GM21515 (cell line): ENCODE measurements at regions not wholly inside any gene's neighbourhood (a gene's known extent, or its start where the extent isn't known, plus 50 kb on each side); places are given as distances from the start of the nearest gene placed in this dataset.

ENCODE experiments used
- ATAC-seq: cut with Tn5 transposase; IDR thresholded peaks from one replicate; pipeline ENCODE4 v1.9.1; 2021; ENCODE audit not compliant: unreplicated experiment

DNA sequence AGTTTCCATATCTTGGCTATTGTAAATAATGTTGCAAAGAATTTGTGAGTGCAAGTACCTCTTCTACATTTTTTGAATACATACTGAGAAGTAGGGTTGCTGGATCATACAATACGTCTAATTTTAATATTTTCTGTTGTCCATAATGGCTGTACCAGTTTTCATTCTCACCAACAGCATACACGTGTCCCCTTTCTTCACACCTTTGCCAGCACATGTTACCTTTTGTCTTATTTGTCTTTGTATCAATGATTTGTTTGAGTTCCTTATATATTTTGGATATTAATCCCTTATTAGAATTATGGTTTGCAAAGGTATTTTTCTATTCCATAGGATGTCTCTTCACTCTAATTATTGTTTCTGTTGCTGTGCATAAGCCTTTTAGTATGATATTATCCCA lies 904.3 kb downstream of the METTL15 start:
- ATAC-seq: no peak

DNA sequence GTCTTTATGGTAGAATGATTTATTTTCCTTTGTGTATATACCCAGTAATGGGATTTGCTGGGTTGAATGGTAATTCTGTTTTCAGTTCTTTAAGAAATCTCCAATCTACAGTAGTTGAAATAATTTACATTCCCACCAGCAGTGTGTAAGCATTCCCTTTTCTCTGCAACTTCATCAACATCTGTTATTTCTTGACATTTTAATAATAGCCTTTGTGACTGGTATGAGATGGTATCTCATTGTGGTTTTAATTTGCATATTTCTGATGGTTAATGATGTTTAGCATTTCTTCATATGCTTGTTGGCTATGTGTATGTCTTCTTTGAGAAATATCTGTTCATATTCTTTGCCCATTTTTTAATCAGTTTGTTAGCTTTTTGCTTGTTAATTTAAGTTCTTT lies 901.2 kb downstream of the METTL15 start:
- ATAC-seq: no peak

DNA sequence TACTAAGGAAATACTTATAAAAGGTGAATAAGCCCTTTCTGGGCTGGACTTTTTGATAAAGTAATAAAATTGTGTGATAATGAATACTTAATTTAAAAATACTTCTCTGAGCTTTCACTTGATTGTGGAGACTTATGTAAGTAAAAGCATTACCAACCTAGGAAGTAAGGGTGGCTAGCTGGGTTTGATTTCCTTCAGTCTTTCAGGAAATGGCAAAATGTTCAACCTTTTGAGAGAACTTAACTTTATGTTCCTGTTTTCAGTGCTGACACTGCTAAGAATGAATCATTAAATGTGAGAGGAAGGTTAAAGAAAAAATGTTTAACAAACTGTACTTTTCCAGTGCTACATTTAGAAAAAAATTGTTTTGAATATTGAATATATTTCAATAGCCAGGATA lies 900.3 kb downstream of the METTL15 start:
- no peak for ATAC-seq

DNA sequence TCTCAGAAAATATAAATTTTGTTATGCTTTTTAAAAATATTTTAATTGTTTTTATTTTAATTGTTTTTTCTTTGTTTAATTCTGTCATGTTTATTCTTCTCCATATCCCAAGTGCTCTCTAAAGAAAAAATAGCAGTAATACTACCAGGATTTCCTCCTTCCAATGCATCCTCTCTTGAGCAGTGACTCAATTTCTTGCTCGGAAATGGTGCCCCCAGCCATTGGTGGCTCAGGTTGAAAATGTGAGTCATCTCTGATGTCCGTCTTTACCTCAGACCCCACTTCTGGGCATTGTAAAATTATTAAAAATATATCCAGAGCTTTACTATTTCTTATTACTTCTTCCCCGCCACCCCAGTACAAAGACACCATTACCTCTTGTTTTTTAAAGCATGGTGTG lies 898.5 kb downstream of the METTL15 start:
- no peak for ATAC-seq

DNA sequence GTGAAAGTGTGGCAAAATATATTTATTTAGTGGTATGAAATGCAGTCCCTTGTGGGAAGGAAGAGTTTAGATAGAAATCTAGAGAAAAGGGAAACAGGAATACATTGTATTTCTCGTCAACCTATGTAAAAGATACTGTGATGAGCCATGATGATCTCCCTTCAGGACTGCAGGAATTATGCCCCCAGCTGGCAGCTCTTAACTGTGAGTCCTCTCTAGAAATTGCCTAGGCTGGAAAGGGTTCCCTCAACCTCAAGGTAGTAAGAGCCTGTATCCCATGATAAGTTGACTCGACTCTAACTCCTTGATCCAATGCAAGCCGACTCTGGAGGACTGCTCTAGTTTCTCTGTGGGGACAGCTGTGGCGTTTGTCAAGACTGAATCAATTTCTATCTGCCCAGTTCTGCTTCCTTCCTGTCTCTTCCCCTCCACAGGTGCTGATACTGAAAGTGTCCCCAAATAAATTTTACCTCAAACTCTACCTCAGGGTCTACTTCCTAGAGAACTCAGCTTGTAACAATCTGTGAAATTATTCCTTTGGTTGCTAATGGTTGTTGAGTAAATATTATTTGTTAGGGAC lies 897.3 kb downstream of the METTL15 start:
- no peak for ATAC-seq

DNA sequence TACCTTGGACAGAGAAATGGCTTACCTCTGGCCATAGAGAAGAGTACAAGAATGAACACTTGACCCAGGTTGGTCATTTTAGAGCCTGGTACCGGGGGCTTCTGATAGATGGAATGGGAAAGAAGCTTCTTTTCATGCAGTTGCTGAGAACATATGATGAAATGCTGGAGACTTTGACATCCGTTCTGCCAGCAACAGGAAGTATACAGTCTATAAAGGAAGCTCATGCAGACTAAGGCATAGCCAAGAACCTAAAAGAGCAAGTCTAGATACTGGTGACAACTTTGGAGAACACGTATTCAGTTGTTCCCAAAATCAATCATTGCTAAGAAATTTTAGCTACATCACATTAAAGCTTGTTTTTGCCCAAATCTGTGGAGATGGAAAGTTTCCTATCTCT lies 894.6 kb downstream of the METTL15 start:
- ATAC-seq: no peak

DNA sequence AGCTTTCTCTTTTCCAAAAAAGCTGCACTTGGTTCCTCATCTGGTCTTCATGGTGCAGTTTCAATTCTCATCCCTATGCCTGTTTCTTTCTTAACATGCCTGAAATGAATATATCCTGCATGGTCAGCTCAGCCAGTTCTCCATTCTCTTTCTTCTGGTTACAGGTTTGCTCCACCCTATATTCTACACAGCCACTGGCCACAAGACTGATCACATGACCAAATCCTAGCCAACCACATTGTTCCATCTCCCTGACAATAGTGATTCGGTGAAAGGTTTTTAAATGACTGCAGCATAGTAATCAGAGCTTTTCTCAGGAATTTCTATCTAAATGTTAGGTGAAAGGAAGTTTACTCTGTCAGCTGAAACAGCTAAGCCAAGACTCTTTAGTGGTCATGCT lies 891.4 kb downstream of the METTL15 start:
- no peak for ATAC-seq

DNA sequence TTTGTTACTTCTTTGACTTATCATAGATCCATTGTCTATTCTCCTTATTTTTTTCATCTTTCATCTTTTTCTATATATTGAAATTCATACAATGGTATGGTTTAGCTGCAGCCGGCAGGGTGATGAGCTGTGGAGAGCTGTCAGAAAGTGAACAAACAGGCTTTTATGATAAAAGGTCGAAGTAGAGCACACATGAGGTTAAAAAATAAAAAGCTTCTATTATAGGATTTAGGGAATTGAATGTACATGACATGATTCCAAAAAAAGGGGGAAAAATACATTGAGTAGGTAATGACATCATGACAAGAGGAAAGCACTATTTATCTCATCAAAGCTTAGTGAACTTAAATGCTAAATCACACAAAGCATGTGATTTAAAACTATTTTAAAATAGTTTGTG lies 884.8 kb downstream of the METTL15 start:
- no peak for ATAC-seq

DNA sequence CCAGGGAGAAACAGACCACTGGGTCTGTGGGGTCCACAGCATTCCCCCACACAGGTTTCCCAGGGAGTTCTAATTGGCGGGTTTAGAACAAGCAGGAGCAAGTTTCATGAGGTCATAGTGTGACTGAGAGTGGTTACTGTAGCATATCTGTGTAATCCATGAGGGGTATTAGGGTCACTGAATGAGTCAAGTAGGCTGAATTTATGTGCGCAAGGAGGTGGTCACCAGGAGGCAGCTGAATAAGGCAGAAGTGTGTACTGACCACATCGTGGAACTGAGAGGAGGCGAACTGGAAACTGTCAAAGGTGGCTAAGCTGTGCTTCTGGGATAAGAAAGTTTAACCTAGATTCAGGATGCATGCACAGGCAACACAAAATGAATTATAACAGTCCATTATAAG lies 876.0 kb downstream of the METTL15 start:
- ATAC-seq: no peak

DNA sequence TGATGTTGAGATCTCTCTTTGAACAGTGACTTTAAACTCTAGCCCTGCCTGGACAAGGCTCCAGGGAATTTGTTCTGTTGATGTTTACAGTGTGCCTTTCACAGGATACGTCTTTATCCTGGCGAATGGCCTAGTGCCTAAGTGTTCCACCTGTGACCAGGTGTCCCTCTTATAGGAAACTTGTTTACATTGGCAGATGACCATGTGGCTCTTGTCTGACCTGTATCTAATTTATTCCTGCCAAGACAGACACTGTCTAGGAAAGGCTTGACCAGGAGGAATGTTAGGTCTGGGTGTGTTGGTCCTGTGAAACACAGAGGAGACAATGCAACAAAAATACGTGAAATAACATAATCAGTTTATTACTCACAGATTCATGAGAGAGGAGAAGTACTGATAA lies 875.6 kb downstream of the METTL15 start:
- ATAC-seq: no peak

DNA sequence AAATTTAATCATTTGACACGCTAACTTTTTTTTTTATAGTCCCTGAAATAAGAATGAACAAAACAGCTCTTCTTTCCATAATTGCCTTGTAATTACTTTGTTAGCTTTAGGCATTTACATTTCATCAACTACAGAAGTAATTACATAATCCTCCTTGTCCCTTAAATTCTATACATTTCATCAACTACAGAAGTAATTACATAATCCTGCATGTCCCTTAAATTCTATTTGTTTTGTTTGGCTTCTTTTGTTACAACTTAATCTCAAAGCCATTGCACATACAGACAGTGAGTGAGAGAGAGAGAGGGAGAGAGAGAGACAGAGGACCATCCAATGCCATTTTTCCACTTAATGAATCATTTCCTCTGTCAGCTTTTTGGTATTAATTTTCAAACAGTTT lies 873.2 kb downstream of the METTL15 start:
- ATAC-seq: no peak

DNA sequence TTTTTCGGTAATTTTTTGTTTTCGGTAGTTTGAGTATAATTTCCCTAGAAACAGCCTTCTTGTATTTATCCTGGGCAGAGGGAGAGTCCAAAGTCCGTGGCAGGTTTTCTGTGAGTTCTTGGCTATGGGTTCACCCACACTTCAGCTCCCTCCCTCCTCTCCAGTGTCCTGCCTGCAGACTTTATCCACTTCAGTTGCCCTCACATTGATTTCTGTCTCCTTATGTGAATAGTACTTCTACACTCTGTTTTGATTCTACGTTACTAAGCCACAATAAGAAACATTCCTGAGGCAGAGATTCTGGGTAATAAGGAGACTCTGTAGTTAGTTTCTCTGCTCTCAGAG lies 868.6 kb downstream of the METTL15 start:
- no peak for ATAC-seq

DNA sequence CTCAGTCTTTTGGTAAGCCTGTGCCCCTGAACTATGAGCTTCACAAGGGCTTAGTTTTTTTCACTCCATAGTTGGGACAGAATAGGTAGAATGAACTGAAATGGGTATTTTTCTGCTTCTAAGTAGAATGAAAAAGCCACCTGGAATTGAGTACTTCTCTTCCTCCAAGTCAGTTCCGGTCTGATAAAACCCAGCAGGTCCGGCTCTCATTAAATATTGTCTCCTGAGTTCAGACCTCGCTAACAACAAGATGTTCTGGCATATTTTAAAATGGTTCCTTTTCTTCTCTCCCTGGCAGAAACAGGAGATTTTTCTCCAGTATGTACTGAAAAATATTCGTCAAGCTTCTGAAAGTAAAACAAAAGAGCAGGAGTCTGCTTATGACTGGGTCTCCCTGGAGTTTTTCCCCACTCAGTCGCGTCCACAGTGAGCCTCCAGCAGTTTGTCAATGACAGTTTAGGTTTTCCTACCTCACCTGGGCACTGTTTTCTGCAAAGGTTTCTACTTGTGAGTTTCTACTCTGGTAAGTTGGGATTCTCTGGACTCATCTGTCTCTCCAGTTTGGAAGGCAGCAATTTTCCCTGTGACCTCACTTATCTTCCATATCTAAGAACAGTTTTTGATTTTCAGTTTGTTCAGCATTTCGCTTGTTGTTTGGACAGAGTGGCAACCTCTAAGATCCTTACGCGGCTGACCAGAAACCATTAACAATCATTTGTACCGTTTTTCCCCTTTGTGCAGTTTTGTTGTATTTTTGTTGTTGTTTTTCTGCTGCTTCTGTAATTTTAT lies 868.0 kb downstream of the METTL15 start:
- no peak for ATAC-seq

DNA sequence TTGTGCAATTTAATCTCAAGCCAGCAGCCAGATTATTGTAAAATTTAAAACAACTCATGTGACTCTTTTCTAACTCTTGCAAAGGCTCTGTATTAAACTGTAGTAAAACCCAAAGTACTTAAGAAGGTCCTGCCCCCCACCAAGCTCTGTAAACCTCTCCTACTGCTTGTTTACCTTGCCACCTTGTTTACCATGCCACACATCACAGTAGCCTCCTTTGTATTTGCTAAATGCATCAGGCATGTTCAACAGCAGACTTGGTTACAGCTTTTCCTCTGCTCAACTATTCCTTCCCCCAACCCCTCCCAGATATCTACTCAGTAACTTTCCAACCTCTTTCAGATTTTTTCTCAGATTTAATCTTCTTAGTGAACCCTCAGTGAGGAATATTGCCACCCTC lies 861.6 kb downstream of the METTL15 start:
- ATAC-seq: no peak

DNA sequence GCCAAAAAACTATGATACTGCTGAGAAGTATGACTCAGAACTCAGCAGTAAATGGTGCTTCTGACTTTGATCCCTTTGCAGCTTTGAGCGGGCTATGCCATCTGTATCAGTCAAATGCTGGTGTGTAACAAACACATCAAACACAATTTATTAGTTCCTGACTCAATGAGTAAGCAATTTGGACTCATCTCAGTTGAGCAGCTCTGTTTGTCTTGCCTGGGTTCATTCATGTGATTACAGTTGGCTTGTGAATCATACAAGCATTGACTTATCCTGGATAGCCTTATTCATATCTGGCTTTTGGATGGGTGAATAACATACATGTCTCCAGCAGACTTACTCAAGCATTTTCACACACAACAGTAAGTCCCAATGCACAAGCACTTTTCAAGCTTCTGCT lies 858.8 kb downstream of the METTL15 start:
- ATAC-seq: no peak

DNA sequence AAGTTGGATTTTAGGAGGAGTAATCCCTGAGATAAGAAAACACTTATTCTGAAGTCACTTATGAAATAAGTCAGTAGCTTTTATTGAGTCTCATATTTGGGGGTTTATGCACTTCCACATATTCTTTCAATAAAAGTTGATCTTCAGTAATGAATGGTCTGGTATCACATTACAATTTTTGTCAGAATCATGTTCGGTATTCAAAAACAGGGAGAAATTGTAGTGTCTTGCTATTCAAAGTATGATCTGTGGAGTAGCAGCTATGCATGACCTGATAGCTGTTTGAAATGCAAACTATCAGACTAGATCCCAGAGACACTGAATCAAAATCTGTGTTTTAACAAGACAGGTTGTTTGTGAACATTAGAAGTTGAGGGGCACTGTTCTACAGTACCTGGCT lies 857.6 kb downstream of the METTL15 start:
- no peak for ATAC-seq

DNA sequence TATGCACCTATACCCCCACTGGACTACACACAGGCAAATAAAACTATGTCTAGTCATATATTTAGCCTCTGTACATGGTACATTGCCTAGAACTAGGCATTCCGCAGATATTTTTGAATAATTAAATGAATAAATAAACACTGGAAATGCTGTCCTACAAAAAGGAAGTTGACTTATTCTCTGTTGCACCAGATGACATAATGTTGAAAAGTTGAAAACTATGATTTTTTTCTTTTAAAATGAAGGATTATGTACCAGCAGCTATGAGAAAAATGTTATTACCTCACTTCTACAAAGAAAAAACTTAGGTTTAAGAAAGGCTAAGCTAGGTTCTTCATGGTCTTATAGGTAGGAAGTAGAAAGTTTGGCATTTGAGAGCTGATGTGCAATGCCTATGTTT lies 856.6 kb downstream of the METTL15 start:
- ATAC-seq: no peak

DNA sequence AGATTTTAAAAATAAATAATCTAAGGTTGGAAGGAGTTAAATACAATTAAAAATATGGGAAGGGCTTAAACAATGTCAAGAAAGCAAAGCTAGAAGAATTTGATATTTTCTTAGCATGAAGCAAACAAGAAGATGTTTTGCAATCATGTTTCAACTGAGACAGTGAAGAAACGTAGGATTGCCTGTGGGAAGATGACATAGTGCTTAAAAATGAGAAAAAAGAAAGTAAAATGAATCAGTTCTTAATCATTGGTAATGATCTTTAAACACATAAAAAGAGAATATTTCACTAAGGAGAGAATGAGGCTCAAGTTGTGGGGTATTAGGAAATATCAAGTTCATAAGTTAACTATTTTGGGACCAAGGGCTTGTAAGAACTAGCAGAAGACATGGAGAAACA lies 855.0 kb downstream of the METTL15 start:
- no peak for ATAC-seq

DNA sequence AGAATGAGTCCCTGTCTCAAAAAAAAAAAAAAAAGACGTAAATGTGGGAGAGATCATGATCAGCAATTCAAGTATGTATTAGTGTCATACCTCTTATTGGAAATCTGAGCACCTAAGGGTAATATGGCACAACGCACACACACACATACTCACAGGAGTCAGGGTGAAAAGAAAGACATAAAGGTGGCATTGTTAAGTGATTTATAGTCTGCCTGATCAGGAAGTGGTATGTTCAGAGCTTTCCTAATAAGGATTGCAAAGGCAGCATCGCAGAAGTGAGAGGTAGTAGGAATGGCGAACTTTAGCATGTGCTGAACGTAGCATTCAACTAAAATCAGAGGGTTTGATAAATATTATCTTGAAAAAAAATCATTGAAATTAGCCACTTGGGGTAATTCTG lies 854.3 kb downstream of the METTL15 start:
- ATAC-seq: no peak

DNA sequence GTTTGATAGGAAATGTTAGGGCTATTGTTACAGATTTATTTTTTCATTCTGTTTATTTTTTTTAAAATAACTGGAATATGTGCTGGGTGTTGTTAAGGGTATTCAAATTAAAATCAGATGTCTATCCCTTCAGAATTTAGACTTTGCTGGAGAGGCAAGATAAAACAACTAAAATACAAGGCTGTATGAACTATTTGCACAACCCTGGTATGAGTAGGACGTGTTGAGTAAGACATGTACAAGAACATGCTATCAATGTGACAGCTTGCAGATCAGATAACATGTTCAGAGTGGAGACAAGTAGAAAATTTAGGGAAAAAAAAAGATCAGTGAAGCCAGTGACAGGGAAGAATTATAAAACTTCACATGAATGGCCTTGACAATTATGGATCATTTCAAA lies 853.5 kb downstream of the METTL15 start:
- ATAC-seq: no peak

DNA sequence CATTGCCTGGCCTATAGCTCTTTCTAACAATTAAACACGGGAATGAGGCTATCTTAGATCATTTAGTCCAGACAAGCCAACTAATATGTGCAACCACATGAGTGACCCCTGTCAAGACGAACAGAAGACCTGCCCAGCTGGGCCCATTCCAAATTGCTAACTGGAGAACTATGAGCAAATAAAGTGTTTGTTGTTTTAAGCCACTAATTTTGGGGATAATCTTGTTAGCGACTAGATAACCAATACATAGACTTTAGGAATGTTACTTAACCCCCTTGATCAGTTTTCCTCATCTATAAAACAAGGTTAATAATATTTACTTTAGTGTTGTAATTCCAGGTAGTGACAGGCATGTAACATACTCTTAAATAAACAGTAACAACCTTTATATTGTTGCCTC lies 848.3 kb downstream of the METTL15 start:
- no peak for ATAC-seq

DNA sequence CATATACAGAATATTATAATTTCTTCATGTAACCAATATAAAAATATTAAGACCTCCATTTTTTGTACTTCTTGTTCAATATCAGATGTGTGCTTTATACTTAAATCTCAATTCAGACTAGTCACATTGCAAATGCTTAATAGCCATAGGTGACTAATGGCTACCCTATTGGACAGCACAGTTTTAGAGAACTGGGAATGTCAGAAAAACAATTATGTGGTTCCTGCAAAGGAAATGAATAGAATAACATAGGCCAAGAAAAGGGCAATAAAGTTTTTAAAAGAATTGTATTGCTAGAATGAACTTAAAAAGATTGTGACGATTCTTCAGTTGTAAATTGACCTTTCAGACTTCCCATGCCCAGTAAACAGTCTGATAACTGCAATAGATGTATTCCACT lies 843.0 kb downstream of the METTL15 start:
- no peak for ATAC-seq

DNA sequence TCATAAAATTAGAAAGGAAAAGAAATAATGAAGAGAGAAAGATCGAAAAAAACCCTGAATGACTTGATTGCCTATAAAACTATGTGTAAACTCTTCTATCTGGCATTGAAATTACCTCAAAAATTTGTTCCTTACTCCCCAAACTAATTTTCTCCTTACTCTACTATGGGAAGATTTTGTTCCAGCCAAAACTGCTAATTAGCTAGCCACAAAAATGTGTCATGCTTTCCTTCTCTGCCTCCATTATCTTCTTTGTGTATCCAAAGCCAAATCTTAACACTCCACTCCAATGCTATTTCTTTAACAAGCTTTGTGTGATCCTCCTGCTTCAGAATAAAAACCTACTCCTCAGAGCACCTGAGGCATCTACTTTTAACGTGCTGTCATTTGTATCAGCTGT lies 831.2 kb downstream of the METTL15 start:
- ATAC-seq: no peak
